Kidney (tissue), 13 donors: ENCODE measurements at regions not wholly inside any gene's neighbourhood (a gene's known extent, or its start where the extent isn't known, plus 50 kb on each side); places are given as distances from the start of the nearest gene placed in this dataset.

ENCODE experiments used
- DNase-seq, 5 donors: peaks; one replicate each; pipeline ENCODE4 v3.0.0-alpha.2; 2013 to 2020
- FAIRE-seq: peaks from 2 replicates; lab custom pipeline; 2012; peaks lifted over from hg19 to GRCh38; lab: Jason Lieb, UNC
- H3K27ac ChIP-seq, 2 donors: one replicate each; pipeline ENCODE4 v1.7.0; 2013; ENCODE audit warnings: low read depth in 2 of 2, low read length in 2 of 2, inconsistent platforms in 1 of 2
- H3K27me3 ChIP-seq: one replicate; pipeline ENCODE4 v1.7.1; 2013; ENCODE audit warnings: low read length, inconsistent platforms; ENCODE audit not compliant: control insufficient read depth, insufficient read depth
- H3K36me3 ChIP-seq, 3 donors: one replicate each; pipeline versions ENCODE4 v1.7.0 to v1.7.1; 2013; ENCODE audit warnings: low read length in 3 of 3, control low read depth in 1 of 3, inconsistent platforms in 1 of 3; ENCODE audit not compliant: insufficient read depth in 3 of 3, control insufficient read depth in 2 of 3
- H3K4me1 ChIP-seq, 3 donors: one replicate each; pipeline versions ENCODE4 v1.7.0 to v1.7.1; 2013; ENCODE audit warnings: low read length in 3 of 3, inconsistent platforms in 1 of 3, low read depth in 1 of 3; ENCODE audit not compliant: control insufficient read depth in 2 of 3, insufficient read depth in 2 of 3
- H3K4me3 ChIP-seq, 3 donors: one replicate each; pipeline versions ENCODE4 v1.7.0 to v1.8.1; 2013; ENCODE audit warnings: low read length in 3 of 3, control low read depth in 1 of 3, inconsistent platforms in 1 of 3
- H3K9ac ChIP-seq, 3 donors: one replicate each; pipeline versions ENCODE4 v1.7.0 to v1.7.1; 2013; ENCODE audit warnings: low read length in 3 of 3, control low read depth in 1 of 3, inconsistent platforms in 1 of 3
- H3K9me3 ChIP-seq, 3 donors: one replicate each; pipeline versions ENCODE4 v1.7.0 to v1.7.1; 2013; ENCODE audit warnings: low read length in 3 of 3, control low read depth in 1 of 3, inconsistent platforms in 1 of 3; ENCODE audit not compliant: control insufficient read depth in 2 of 3, insufficient read depth in 1 of 3
- CTCF ChIP-seq: IDR thresholded peaks from 3 replicates; pipeline ENCODE4 v1.5.1; 2012; ENCODE audit warnings: mild to moderate bottlenecking, moderate library complexity, borderline replicate concordance; ENCODE audit not compliant: insufficient read depth; ENCODE audit errors: extremely low read depth
- intact Hi-C: fragments of 100-400 bp; cut with DNase I; formaldehyde crosslinking; loops from one replicate; pipeline ENCODE4 v1.11.1; 2022
- donor health status: control.
- donor health status: control.
- donor health status: control.
- donor health status: control.
- donor health status: control.
- donor health status: DM: yes; HTN: yes; CAD: no.
- donor health status: Normal renal cell carcinoma (clear cell type).

- FAIRE-seq = no peak
- H3K9ac ChIP-seq = no peak overlapping the region
- TF ChIP-seq CTCF = no peak
- no peaks in the 10 kb centered on the region for H3K4me1 ChIP-seq
- intact Hi-C loops = no loop called here
- H3K27ac ChIP-seq = no peak overlapping the region
- H3K9me3 ChIP-seq = no peaks in the 10 kb centered on the region
- H3K36me3 ChIP-seq = no peaks in the 10 kb centered on the region
- DNase-seq = no peak
- H3K27me3 ChIP-seq = no peaks in the 10 kb centered on the region
- no peak overlapping the region for H3K4me3 ChIP-seq
Observed at GRCh38 chr7:26508481-26508880, 216.8 kb downstream of the SNX10 start.

GRCh38 chr7:26508917-26509316, 217.3 kb downstream of the SNX10 start:
- H3K27ac ChIP-seq = no peak overlapping the region
- no peak overlapping the region for H3K9ac ChIP-seq
- no peak overlapping the region for H3K4me3 ChIP-seq
- no peak for FAIRE-seq
- no peaks in the 10 kb centered on the region for H3K9me3 ChIP-seq
- H3K4me1 ChIP-seq = no peaks in the 10 kb centered on the region
- intact Hi-C loops = no loop called here
- H3K27me3 ChIP-seq = no peaks in the 10 kb centered on the region
- no peaks in the 10 kb centered on the region for H3K36me3 ChIP-seq
- no peak for TF ChIP-seq CTCF
- DNase-seq = peak in 2 of 5 donors; percentile 24 to 28

- FAIRE-seq (no peak), DNase-seq (no peak)
- Histone ChIP-seq H3K27me3 (no peaks in the 10 kb centered on the region), H3K4me3 (no peak overlapping the region), H3K9ac (no peak overlapping the region), H3K9me3 (no peaks in the 10 kb centered on the region), H3K4me1 (peaks cover 0 to 3% (median 0%) of the 10 kb centered on the region in 3 donors), H3K36me3 (no peaks in the 10 kb centered on the region), H3K27ac (no peak overlapping the region)
- intact Hi-C loops = no loop called here
- no peak for TF ChIP-seq CTCF
Observed at GRCh38 chr7:26510231-26510957, 218.7 kb downstream of the SNX10 start.

- Histone ChIP-seq H3K27me3 (no peaks in the 10 kb centered on the region), H3K9ac (no peak overlapping the region), H3K9me3 (no peaks in the 10 kb centered on the region), H3K4me3 (no peak overlapping the region), H3K36me3 (no peaks in the 10 kb centered on the region), H3K27ac (no peak overlapping the region), H3K4me1 (peaks cover 0 to 6% (median 0%) of the 10 kb centered on the region in 3 donors)
- DNase-seq = no peak
- intact Hi-C loops = no loop called here
- no peak for FAIRE-seq
- no peak for TF ChIP-seq CTCF
Observed at GRCh38 chr7:26511866-26512265, 220.2 kb downstream of the SNX10 start.
